Fibroblast of peridontal ligament (primary cell): ENCODE measurements at regions not wholly inside any gene's neighbourhood (a gene's known extent, or its start where the extent isn't known, plus 50 kb on each side); places are given as distances from the start of the nearest gene placed in this dataset.

Source experiments
- DNase-seq: peaks from one replicate; pipeline ENCODE4 v3.0.0-alpha.2; 2010; ENCODE audit errors: extremely low read depth

DNA sequence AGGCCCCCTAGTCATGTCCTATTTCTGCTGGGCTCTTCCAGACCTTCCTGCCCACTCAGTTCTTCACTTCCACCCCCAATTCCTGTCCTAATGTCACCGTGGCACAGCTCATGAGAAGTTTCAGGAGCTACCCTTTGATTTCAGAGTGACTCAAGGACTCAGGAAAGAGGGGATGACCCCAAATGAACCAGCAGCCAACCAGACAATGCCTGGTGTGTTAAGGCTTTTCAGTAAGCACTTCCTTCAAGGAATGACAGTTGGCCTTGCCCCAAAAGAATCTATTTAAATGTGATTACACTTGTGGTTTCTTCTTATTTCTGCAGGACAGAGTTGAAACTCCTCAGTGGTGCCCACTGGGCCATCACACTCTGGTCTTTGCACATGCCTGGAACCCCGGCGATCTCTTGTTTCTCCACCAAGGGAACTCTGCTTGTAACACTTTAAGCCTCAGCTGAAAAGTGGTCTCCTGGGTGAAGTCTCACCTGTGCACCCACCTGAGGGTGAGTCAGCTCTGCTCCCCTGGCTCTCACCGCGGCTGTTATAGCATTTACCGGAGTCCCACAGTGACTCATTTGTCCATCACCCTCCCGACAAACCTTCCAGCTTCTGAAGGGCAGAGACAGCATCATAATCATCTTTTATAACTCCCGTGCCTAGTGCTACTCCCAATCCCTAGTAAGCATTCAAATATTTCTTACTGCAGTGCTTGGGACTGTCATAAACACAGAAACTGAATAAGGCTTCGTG, 123.0 kb upstream of the SVIL start:
- peak; percentile 29 for DNase-seq

GRCh38 chr10:29756451-29756850, 121.7 kb upstream of the SVIL start:
- no peak for DNase-seq

DNA sequence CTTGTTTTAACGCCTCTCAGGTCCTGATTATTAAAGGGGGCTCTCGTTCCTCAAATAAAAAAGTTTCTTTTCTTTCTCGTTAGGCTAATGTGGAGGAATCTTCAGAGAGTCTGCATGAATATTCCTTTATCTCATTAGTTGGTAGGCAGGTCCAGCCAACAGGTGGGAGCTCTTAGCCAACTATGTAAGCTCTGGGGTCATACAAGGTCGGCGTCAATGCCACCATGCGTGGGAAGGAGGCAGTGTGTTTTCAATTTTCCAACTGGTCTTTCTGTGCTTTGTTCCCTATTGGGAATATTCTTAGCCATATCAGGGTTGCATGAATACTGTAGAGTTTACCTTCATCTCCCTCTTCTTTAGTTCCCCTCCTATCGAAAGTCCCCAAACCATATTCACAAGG, 118.5 kb upstream of the SVIL start:
- no peak for DNase-seq

DNA sequence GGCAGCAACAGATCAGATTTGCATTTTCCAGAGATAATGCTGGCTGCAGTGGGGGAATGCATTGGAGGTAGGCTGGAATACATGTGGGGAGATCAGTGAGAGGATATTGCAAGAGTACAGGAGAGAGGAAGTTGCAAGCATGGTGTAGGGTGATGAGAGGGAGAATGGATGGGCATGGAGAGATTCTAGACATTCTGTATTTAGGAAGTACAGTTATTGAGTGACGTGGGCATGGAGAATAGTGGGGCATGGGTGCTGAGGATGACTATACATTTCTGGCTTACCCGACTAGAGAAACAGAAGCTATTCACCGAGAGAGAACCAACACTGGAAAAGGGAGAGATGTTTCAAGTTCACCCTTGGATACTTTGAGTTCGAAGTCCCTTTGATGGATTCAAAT, 116.9 kb upstream of the SVIL start:
- no peak for DNase-seq

DNA sequence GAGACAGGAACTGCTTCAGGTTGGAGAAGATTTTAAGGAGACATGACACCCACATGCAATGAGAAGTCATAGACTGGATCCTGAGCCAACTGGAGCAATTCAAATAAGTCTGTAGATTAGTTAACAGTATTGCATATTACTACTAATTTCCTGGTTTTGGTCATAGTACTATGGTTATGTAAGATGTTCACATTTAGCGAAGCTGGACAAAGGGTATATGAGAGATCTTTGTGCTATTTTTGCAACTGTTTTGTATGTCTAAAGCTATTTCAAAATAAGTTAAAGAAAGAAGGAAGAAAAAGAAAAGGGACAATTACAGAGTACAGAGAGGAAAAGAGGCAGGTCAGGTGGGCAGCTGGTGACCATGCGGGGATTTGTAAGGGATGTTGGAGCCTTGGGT, 116.5 kb upstream of the SVIL start:
- no peak for DNase-seq

GRCh38 chr10:29749150-29749549, 114.4 kb upstream of the SVIL start:
- peak; percentile 81 for DNase-seq

DNA sequence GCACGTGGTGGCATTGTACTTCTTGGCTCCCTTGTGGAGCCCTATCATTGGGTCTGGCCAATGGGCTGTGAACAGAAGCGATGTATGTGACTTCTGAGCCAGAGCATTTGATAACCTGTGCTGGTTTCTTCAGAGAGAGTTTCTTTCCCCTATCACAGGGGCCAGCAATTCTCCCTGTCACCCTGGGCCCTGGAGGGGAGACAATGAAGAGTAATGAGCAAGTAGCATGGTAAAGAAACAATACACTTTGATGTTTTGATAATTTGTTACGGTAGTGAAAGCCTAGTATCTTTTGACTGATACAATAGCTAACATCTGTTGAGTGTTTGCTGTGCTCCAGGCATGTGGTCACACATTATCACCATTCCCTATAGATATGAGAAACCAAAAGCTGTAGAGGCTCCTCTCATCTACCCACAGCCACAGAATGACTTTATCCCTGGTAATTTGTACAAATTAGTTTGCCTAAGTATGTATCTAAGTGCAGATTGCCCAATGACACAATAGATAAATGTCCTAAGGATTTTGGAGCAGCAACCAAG, 113.4 kb upstream of the SVIL start:
- no peak for DNase-seq

- DNase-seq, result peak; percentile 44
Observed at GRCh38 chr10:29746080-29746797, 111.5 kb upstream of the SVIL start.

DNA sequence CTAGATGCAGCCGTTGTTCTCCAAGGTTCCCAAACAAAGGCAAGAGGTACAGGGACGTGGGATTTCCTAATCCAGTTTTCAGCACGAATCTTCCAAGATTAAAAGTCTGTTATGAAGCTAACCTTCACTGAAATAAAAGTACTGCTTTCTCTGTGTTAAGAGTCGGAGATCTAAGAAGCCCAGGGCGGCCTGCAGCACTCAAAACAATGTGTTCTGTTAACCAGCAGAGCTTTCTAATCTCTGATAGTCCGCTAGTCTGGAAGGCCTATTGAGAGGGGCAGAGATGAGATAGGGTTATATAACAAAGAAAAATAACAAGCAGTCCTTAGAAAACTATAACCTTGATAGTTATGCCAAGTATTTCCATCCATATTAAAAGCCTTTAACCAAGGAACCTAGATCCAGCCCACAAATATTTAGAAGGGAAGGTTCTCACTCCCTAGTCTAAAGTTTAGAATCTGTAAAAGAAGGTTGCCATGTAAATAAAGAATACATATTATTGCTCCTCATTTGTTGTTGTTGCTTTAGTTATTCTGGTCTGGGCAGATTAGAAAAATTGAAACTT, 106.3 kb upstream of the SVIL start:
- DNase-seq, result no peak

DNA sequence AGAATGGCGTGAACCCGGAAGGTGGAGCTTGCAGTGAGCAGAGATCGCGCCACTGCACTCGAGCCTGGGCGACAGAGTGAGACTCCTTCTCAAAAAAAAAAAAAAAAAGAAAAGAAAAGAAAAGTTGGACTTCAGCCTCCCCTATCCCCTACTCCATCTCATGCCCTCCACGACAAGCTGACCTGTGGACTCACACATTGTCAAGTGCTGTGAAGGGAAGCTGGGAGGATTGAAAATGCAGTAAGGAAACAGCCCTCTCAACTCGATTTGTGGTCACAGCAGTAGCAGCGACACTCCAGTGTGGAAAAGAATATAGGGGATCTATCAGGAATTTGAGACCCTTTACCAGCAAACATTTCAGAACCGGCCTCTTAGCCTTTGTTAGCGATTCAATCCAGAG, 103.6 kb upstream of the SVIL start:
- no peak for DNase-seq

DNA sequence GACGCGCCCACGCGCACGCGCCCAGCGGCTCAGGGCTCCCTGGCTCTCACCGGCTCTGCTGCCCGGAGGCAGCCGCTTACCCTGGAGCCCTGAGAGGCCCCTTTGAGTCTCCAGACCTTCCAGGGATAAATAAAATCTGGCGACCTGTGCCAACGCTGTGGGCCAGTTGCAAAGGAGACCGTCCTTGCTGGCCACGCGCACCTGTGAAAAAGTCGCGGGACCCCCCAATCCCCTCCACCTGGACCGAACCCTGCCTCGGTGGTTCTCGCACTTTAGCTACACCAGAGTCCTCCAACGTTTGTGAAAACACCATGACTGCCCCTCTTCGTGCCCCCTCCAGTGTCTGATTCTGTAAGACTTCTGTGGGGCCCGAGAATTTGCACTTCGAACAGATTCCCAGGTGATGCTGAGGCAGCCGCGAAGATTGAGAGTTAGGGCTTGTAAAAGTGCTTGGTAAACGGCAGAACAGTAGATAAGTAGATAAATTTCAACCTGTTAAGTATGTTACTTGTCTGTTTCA, 102.4 kb upstream of the SVIL start:
- no peak for DNase-seq

GRCh38 chr10:29736366-29737073, 101.7 kb upstream of the SVIL start:
- DNase-seq, result peak; percentile 41

DNA sequence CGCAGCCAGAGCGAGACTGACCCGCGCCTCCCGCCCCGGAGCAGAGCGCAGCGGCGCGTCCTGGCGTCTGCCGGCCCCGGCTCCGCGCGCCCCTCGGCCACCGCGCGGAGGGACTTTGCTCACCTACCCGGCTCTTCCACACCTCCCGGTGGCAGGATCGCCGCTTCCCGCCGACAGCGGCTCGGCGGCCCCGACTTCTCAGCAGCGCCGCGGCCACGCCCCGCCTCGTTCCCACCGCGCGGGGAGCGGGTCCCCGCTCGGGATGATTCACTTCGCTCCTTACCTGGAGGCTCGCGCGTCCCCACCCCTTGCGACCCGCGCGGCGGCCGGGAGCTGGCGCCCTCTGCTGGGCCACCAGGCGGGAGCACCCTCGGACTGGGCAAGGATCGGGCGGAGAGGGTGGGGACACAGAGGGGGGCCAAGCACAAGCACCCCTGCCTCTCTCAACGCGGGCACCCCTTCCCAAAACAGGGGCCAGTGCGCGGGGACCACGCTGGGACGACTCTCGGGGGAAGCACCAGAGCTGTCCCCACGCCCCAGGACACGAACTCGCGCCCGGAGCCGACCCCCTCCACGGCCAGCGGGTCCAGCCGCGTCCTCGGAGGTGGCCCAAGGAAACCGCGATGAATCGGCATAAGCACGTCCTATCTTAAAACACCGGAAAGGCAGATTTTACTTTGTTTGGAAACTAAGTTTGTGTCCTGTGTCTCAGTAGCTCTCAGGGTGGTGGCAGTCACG, 101.0 kb upstream of the SVIL start:
- peak; percentile 62 for DNase-seq

- peak; percentile 37 for DNase-seq
Observed at GRCh38 chr10:29734962-29735627, 100.3 kb upstream of the SVIL start.

GRCh38 chr10:29734640-29734961, 99.8 kb upstream of the SVIL start:
- DNase-seq, result peak; percentile 26

DNA sequence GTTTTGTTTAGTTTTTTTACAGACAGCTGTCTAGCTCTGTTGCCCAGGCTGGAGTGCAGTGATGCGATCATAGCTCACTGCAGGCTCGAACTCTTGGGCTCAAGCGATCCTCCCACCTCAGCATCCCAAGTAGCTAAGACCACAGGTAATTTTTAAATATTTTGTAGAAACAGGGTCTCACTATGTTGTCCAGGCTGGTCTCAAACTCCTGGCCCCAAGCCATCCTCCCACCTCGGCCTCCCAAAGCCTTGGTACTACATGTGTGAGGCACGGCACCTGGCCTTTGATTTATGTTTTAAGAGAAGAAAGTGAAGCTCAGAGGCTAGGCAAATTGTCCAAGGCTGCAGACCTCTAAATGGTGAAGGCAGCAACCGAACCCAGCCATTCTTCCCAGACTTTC, 98.6 kb upstream of the SVIL start:
- DNase-seq, result no peak

GRCh38 chr10:29732918-29733317, 98.1 kb upstream of the SVIL start:
- no peak for DNase-seq

GRCh38 chr10:29731760-29732159, 97.0 kb upstream of the SVIL start:
- no peak for DNase-seq

DNA sequence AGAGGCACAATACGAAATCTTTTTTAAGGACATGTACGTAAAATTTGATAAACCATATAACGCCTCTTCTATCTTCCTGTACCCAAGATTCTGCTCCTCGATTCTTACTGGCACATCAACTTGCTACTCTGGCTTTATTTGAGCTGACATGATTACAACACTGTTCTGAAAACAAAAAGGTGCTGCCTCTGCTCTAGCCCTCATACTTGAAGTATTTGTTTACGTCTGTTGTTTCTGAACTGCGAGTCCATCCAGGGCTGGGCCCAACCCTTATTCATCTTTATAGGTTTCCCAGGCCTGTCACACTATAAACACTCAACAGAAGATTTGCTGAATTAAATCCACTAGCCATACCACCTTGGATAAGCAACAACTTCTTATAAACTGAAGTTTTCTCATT, 96.2 kb upstream of the SVIL start:
- DNase-seq, result no peak

DNA sequence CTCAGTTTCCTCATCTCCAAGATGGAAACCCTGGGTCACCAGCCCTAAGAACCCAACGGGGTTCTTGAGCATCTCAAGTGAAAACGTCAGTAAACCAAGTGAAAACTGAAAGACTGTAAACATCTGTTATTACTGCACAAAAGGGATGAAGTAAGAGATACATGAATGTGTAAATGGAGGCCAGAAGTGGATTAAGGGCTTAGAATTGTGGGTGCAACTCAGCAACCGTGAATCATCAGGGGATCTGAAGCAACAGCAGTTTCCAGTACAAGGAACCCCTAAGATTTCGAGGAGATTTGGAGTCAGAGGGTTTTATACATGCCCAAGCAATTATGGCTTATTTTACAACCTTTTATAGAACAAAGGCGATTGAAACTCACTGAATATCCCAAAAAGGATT, 95.7 kb upstream of the SVIL start:
- no peak for DNase-seq

GRCh38 chr10:29728541-29729049, 93.8 kb upstream of the SVIL start:
- DNase-seq, result no peak
